GM23338 (cell line): ENCODE measurements at regions not wholly inside any gene's neighbourhood (a gene's known extent, or its start where the extent isn't known, plus 50 kb on each side); places are given as distances from the start of the nearest gene placed in this dataset.

Experiments
- CTCF ChIP-seq, 2 experiments: fragments of 200-600 bp in 1 of 2; sonication (generic) in 1 of 2; conservative IDR thresholded peaks; 2 replicates each; pipeline versions ENCODE4 v1.5.1 to v1.6.1; 2016 to 2017; ENCODE audit warnings: antibody characterized with exemption in 2 of 2, low read depth in 2 of 2, mild to moderate bottlenecking in 2 of 2, moderate library complexity in 1 of 2
- EZH2 ChIP-seq: fragments of 200-600 bp; sonication (generic); IDR thresholded peaks from one replicate; pipeline ENCODE4 v1.8.0; 2017; ENCODE audit warnings: antibody characterized with exemption, mild to moderate bottlenecking, low read depth; ENCODE audit not compliant: unreplicated experiment
- EZH2phosphoT487 ChIP-seq: fragments of 200-600 bp; sonication (generic); IDR thresholded peaks from one replicate; pipeline ENCODE4 v1.8.1; 2018; ENCODE audit warnings: antibody characterized with exemption; ENCODE audit not compliant: unreplicated experiment
- NANOG ChIP-seq: IDR thresholded peaks from 2 replicates; pipeline ENCODE4 v1.6.1; 2016; ENCODE audit warnings: antibody characterized with exemption, borderline replicate concordance
- POLR2AphosphoS5 ChIP-seq: IDR thresholded peaks from 2 replicates; pipeline ENCODE4 v1.6.1; 2016; ENCODE audit warnings: antibody characterized with exemption, low read depth
- STAT1 ChIP-seq: IDR thresholded peaks from one replicate; pipeline ENCODE4 v1.6.1; 2016; ENCODE audit warnings: antibody characterized with exemption; ENCODE audit not compliant: unreplicated experiment
- TF ChIP-seq, protein P1 (sequence below): fragments of 250-450 bp; sonication (Bioruptor Pico); IDR thresholded peaks from 2 replicates; pipeline ENCODE4 v1.5.0; 2020; ENCODE audit warnings: mild to moderate bottlenecking, moderate library complexity
- TF ChIP-seq, protein P2 (sequence below): IDR thresholded peaks from one replicate; pipeline ENCODE4 v1.6.1; 2018; ENCODE audit warnings: antibody characterized with exemption; ENCODE audit not compliant: unreplicated experiment

DNA sequence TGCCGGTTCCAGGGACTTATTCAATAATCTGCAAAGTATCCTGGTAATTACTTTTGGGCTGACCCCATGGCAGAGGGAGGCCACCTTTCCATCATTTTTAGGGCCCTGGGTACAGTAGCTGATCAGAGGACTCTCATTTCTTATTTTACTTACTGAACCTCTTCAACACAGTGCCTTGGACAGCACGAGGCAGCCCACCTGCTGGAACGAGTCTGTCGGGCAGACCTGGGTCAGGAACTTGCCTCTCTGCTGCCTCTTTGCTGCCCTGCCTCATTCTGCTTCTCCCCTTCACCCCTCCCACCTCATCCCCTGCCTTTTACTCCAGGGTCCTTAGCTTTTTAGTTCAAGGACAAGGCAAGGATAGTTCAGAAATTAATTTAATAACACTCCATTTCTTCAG lies 204.5 kb downstream of the CSNK2A3 start:
- TF ChIP-seq, protein P1, sequence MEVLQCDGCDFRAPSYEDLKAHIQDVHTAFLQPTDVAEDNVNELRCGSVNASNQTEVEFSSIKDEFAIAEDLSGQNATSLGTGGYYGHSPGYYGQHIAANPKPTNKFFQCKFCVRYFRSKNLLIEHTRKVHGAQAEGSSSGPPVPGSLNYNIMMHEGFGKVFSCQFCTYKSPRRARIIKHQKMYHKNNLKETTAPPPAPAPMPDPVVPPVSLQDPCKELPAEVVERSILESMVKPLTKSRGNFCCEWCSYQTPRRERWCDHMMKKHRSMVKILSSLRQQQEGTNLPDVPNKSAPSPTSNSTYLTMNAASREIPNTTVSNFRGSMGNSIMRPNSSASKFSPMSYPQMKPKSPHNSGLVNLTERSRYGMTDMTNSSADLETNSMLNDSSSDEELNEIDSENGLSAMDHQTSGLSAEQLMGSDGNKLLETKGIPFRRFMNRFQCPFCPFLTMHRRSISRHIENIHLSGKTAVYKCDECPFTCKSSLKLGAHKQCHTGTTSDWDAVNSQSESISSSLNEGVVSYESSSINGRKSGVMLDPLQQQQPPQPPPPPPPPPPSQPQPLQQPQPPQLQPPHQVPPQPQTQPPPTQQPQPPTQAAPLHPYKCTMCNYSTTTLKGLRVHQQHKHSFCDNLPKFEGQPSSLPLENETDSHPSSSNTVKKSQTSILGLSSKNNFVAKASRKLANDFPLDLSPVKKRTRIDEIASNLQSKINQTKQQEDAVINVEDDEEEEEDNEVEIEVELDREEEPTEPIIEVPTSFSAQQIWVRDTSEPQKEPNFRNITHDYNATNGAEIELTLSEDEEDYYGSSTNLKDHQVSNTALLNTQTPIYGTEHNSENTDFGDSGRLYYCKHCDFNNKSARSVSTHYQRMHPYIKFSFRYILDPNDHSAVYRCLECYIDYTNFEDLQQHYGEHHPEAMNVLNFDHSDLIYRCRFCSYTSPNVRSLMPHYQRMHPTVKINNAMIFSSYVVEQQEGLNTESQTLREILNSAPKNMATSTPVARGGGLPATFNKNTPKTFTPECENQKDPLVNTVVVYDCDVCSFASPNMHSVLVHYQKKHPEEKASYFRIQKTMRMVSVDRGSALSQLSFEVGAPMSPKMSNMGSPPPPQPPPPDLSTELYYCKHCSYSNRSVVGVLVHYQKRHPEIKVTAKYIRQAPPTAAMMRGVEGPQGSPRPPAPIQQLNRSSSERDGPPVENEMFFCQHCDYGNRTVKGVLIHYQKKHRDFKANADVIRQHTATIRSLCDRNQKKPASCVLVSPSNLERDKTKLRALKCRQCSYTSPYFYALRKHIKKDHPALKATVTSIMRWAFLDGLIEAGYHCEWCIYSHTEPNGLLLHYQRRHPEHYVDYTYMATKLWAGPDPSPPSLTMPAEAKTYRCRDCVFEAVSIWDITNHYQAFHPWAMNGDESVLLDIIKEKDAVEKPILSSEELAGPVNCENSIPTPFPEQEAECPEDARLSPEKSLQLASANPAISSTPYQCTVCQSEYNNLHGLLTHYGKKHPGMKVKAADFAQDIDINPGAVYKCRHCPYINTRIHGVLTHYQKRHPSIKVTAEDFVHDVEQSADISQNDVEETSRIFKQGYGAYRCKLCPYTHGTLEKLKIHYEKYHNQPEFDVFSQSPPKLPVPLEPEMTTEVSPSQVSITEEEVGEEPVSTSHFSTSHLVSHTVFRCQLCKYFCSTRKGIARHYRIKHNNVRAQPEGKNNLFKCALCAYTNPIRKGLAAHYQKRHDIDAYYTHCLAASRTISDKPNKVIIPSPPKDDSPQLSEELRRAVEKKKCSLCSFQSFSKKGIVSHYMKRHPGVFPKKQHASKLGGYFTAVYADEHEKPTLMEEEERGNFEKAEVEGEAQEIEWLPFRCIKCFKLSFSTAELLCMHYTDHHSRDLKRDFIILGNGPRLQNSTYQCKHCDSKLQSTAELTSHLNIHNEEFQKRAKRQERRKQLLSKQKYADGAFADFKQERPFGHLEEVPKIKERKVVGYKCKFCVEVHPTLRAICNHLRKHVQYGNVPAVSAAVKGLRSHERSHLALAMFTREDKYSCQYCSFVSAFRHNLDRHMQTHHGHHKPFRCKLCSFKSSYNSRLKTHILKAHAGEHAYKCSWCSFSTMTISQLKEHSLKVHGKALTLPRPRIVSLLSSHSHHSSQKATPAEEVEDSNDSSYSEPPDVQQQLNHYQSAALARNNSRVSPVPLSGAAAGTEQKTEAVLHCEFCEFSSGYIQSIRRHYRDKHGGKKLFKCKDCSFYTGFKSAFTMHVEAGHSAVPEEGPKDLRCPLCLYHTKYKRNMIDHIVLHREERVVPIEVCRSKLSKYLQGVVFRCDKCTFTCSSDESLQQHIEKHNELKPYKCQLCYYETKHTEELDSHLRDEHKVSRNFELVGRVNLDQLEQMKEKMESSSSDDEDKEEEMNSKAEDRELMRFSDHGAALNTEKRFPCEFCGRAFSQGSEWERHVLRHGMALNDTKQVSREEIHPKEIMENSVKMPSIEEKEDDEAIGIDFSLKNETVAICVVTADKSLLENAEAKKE (CRISPR knock-in tag) = no peak
- TF ChIP-seq CTCF (conservative IDR thresholded peaks at IDR 0.05; ENCODE audit: low read depth in 2 of 2) (no peak), POLR2AphosphoS5 (no peak), STAT1 (no peak), NANOG (no peak), EZH2 (no peak), EZH2phosphoT487 (no peak)
- TF ChIP-seq, protein P2, sequence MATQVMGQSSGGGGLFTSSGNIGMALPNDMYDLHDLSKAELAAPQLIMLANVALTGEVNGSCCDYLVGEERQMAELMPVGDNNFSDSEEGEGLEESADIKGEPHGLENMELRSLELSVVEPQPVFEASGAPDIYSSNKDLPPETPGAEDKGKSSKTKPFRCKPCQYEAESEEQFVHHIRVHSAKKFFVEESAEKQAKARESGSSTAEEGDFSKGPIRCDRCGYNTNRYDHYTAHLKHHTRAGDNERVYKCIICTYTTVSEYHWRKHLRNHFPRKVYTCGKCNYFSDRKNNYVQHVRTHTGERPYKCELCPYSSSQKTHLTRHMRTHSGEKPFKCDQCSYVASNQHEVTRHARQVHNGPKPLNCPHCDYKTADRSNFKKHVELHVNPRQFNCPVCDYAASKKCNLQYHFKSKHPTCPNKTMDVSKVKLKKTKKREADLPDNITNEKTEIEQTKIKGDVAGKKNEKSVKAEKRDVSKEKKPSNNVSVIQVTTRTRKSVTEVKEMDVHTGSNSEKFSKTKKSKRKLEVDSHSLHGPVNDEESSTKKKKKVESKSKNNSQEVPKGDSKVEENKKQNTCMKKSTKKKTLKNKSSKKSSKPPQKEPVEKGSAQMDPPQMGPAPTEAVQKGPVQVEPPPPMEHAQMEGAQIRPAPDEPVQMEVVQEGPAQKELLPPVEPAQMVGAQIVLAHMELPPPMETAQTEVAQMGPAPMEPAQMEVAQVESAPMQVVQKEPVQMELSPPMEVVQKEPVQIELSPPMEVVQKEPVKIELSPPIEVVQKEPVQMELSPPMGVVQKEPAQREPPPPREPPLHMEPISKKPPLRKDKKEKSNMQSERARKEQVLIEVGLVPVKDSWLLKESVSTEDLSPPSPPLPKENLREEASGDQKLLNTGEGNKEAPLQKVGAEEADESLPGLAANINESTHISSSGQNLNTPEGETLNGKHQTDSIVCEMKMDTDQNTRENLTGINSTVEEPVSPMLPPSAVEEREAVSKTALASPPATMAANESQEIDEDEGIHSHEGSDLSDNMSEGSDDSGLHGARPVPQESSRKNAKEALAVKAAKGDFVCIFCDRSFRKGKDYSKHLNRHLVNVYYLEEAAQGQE = no peak
